ENCODE measurements at regions not wholly inside any gene's neighbourhood (a gene's known extent, or its start where the extent isn't known, plus 50 kb on each side); places are given as distances from the start of the nearest gene placed in this dataset.

DNA sequence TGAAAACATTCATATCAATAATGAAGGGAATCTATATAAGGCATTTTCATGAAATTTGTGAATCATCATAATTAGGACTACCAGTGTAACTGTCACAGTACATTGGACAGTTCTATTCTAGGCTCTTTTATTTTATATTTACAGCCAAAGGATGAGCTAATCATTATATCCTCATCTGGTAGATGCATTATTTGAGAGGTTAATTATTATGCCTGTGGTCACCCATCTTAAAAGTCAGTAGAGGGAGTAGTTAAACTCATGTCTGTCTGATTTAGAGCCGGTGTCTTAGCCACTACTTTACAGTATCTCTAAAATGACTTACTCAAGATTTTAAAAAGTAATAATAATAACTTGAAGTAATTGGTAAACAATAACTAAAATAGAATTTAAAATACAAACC lies 899.3 kb upstream of the MAP3K7 start:
- TF ChIP-seq, protein P1, sequence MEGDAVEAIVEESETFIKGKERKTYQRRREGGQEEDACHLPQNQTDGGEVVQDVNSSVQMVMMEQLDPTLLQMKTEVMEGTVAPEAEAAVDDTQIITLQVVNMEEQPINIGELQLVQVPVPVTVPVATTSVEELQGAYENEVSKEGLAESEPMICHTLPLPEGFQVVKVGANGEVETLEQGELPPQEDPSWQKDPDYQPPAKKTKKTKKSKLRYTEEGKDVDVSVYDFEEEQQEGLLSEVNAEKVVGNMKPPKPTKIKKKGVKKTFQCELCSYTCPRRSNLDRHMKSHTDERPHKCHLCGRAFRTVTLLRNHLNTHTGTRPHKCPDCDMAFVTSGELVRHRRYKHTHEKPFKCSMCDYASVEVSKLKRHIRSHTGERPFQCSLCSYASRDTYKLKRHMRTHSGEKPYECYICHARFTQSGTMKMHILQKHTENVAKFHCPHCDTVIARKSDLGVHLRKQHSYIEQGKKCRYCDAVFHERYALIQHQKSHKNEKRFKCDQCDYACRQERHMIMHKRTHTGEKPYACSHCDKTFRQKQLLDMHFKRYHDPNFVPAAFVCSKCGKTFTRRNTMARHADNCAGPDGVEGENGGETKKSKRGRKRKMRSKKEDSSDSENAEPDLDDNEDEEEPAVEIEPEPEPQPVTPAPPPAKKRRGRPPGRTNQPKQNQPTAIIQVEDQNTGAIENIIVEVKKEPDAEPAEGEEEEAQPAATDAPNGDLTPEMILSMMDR (conservative IDR thresholded peaks at IDR 0.05; ENCODE audit: low read depth, low read length): peak; percentile 10
- DNase-seq (ENCODE audit: low read depth): no peak
- H3K4me3 ChIP-seq (ENCODE audit: low read depth, low read length): no peak overlapping the region

DNA sequence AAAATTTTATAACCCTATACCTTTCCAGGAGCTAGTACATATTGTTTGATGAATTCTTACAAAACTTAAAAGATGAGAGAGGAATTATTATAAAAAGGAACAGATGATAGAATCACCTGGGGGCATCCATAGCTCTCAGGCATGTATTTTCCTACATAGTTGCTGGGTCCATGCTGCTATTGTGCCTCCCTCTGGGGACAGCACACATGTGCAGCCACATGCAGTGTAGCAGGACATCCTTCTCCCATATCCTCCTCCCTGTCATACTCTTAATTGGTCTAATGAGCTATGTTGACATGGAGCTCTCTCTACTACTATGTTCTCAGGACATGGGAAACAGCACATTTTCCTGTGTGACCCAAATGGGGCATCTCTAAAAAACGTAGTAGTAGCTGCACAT lies 898.2 kb upstream of the MAP3K7 start:
- H3K4me3 ChIP-seq (ENCODE audit: low read depth, low read length): no peak overlapping the region
- TF ChIP-seq, protein P1 (conservative IDR thresholded peaks at IDR 0.05; ENCODE audit: low read depth, low read length): no peak
- DNase-seq (ENCODE audit: low read depth): no peak

DNA sequence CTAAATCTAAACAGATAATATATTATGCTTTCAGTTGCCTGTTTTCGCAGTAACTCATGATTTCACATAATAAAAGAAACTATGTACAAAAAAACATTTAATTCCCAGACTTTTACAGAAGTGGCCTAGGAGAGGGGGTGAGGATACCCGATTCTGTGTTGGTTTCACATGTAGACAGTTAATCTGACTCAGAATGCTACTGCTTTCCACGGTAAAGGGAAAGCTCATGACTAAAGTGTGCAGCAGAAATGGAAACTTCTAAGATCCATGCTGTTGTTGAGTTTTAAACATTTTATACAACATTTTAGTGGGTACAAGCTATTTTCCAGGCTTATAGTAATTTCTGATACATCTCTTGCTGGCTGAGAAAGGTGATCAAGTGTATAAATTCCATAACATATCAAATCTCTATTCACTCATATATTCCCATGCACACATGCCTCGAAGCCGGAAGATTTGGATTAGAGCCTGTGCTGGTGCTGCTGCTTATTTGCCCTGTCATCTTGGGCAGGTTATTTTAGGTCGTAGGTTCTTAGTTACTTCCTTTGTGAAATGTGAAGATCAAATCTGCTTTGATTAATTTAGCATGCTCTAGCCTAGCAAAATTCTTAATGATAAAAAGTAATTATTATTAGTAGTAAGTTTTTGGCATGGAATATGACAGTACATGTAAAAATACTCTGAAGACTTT lies 896.7 kb upstream of the MAP3K7 start:
- no peak for DNase-seq (ENCODE audit: low read depth)
- H3K4me3 ChIP-seq (ENCODE audit: low read depth, low read length): no peak overlapping the region
- TF ChIP-seq, protein P1 (conservative IDR thresholded peaks at IDR 0.05; ENCODE audit: low read depth, low read length): no peak

DNA sequence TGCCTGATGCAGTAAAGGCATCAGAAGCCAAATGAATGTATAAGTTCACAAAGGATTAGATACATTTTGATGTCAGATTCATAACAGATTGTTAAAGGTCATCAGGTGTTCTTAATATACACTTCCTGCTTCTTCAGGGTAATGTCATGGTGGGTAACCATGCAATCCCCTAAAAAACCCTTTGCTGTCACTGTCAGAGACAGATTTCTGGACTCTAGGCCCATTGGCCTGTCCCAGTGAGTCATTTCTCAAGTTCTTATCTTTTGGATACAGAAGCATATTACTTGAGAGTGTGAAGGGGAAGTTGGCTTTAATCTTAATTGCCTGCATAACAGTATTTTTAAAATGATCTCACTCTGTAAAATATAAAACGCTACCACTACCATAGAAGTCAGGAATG lies 895.6 kb upstream of the MAP3K7 start:
- DNase-seq (ENCODE audit: low read depth): no peak
- TF ChIP-seq, protein P1 (conservative IDR thresholded peaks at IDR 0.05; ENCODE audit: low read depth, low read length): no peak
- no peak overlapping the region for H3K4me3 ChIP-seq (ENCODE audit: low read depth, low read length)

DNA sequence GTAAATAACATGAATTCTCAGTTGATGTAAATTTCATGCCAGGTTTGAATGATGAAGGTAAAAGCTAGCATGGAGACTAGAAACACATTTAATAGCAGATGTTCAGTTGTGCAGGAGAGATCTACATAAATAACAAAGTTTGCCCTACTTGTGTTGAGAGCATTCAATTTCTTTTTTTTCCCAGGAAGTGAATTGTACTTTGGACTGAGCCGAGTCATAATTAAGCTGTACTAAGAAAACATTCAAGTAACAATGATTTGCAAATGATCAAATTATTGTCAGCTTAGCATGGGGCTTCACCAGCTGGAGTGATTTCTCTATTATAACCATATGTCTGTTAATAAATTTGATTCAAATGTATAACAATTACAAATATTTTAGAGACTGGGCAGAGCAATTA lies 893.5 kb upstream of the MAP3K7 start:
- TF ChIP-seq, protein P1 (conservative IDR thresholded peaks at IDR 0.05; ENCODE audit: low read depth, low read length): no peak
- no peak overlapping the region for H3K4me3 ChIP-seq (ENCODE audit: low read depth, low read length)
- DNase-seq (ENCODE audit: low read depth): no peak

DNA sequence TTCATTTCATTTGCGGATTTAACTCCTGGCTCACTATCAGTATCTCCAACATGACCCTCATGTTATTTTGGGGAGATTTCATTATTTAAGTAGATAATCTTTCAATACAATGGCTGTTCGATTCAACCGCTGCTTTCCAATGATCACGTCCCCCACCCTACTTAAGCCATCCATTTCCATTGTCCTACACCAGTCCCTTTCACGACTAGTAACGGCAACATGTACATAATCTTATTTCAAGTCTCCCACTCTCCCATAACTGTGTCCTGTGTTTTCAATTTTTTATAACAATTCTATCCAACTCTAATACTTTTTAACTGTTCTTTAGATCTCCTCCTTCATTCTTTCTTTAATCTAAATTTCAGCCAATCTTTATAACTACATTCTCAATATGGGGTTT lies 890.8 kb upstream of the MAP3K7 start:
- DNase-seq (ENCODE audit: low read depth): no peak
- TF ChIP-seq, protein P1 (conservative IDR thresholded peaks at IDR 0.05; ENCODE audit: low read depth, low read length): no peak
- no peak overlapping the region for H3K4me3 ChIP-seq (ENCODE audit: low read depth, low read length)

DNA sequence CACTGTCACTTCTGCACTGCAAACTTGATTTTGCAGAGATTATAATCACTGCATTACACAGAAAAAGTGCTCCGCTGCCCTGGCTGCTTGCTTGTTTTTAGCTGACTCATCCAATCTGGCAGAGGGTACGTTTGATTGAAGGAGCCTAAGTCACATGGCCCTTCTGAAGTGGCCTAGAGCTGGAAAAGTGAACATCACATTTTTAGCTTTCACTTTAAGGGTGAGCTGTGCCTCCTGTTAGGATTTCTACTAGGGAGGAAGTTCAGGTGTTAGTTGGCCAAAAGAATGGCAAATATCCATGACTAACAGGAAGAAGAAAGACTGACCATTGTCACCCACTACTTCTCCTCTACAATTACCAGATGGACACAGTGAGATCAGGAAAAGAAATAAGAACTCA lies 889.1 kb upstream of the MAP3K7 start:
- H3K4me3 ChIP-seq (ENCODE audit: low read depth, low read length): no peak overlapping the region
- peak; percentile 68 for DNase-seq (ENCODE audit: low read depth)
- TF ChIP-seq, protein P1 (conservative IDR thresholded peaks at IDR 0.05; ENCODE audit: low read depth, low read length): no peak

Data from epithelial cell of proximal tubule (primary cell).